ENCODE measurements at regions not wholly inside any gene's neighbourhood (a gene's known extent, or its start where the extent isn't known, plus 50 kb on each side); places are given as distances from the start of the nearest gene placed in this dataset.
"Not testable (repeated sequence)": the region's sequence is repeated elsewhere in the genome, so short reads cannot be mapped to it uniquely, and the experiment has no call there.

DNA sequence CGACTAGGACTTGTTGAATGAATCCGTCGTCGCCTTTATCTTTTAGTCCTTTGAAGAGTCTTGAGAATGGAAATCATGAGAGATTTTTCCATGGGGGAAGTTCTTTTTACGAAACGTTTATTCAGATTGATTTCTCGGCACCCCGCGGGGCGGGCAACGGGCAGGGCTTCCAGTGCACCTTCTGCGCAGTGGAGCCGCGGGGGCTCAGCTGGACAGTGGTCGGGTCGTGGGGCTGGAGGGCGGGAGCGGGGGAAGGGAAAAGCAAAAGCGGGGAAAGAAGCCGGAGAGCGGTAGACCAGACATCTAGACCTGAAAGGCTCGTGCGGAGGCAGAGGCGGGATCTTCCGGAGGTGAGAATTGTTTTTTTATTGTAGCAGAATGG, 103.0 kb downstream of the NBPF11 start:
- not testable (repeated sequence) for DNase-seq (ENCODE audit: low read depth in 2 of 2)

DNA sequence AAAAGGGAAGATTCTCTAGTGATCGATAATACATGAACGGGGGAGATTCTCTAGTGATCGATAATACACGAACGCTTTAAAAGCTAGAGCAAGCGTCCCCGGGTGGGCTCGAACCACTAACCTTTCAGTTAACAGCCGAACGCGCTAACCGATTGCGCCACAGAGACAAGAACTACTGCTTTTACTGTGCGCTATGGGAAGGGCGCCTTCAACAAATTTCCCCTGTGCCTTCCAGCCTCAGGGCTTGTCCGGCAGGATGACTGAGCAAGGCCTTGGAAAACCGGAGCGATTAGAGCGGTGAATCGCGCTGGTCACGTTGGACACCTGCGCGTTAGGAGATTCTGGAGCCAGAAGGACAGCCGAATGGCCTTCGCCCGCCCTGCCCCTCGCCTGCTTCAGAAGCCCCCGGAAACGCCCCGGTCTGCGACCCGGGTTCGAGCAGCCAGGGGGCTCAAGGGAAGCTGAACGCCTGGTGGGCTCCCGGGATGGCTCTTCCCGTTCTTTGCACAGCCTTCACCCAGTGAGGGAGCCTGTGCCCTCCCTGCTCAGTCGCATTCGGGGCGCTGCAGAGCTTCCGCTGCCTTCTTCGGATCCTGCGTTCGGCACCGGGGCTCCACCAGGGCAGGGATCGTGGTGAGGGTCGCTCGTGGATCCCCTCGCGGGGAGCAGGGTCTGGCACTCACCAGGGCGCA, 103.5 kb downstream of the NBPF11 start:
- peak in 1 of 2 donors; percentile 38 for DNase-seq (ENCODE audit: low read depth in 2 of 2)

DNA sequence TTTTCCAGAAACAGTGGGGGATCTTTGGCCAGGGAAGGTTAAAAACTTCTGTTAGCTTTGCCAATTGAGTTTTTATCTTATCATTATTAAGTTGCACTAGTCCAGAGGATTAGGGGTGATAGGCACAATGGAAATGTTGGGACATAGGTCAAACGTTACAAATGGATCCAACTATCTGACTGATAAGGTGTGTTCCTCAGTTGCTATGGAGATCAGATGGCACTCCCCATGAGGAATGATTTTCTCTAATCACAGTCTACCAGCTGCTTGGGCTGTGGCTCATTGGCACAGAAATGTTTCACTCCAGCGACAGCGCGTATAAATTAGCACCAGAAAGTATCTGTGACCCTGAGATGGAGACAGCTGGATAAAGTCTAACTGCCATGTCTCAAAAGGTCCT, 106.2 kb downstream of the NBPF11 start:
- DNase-seq (ENCODE audit: low read depth in 2 of 2), result not testable (repeated sequence)

DNA sequence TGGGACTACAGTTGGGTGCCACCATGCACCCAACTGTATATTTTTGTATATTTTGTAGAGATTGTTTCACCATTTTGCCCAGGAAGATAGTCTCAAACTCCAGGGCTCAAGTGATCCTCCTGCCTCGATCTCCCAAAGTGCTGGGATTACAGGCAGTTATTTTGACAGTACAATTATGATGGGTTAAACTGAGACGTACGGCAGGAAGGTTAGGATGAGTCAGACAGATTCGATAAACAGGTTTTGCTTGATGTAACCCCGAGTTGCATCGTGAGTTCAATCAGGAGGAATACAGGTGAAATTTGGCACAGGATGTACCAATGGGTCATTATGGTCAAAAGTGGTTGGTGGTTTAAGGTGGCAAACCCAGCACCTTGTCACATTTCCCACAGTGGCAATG, 107.6 kb downstream of the NBPF11 start:
- DNase-seq (ENCODE audit: low read depth in 2 of 2), result not testable (repeated sequence)
